Bronchial epithelial cell (primary cell): ENCODE measurements at regions not wholly inside any gene's neighbourhood (a gene's known extent, or its start where the extent isn't known, plus 50 kb on each side); places are given as distances from the start of the nearest gene placed in this dataset.

Experiments used
- DNase-seq: peaks from one replicate; pipeline ENCODE4 v3.0.0-alpha.2; 2010; ENCODE audit warnings: low read depth
- FAIRE-seq: peaks from 2 replicates; lab custom pipeline; 2011; peaks lifted over from hg19 to GRCh38; lab: Jason Lieb, UNC
- H3K27me3 ChIP-seq: 2 replicates; pipeline ENCODE4 v1.5.1; 2011; ENCODE audit warnings: low read length; ENCODE audit not compliant: control insufficient read depth, insufficient read depth
- H3K36me3 ChIP-seq: 2 replicates; pipeline ENCODE4 v1.5.1; 2011; ENCODE audit warnings: low read length; ENCODE audit not compliant: control insufficient read depth, insufficient read depth
- H3K4me3 ChIP-seq: 2 replicates; pipeline ENCODE4 v1.5.1; 2011; ENCODE audit warnings: mild to moderate bottlenecking, low read depth, low read length, control low read depth
- CTCF ChIP-seq: IDR thresholded peaks from 2 replicates; pipeline ENCODE4 v1.5.1; 2011; ENCODE audit warnings: mild to moderate bottlenecking, moderate library complexity, low read length, control low read depth, inconsistent platforms; ENCODE audit not compliant: insufficient read depth, severe bottlenecking

- no peak for TF ChIP-seq CTCF
- Histone ChIP-seq H3K36me3 (no peaks in the 10 kb centered on the region), H3K27me3 (no peaks in the 10 kb centered on the region), H3K4me3 (no peak overlapping the region)
- DNase-seq = peak; percentile 19
- FAIRE-seq = no peak
Observed at GRCh38 chr13:90796474-90796873, 551.0 kb upstream of the MIR17HG start.

- no peak for DNase-seq
- Histone ChIP-seq H3K36me3 (no peaks in the 10 kb centered on the region), H3K4me3 (no peak overlapping the region), H3K27me3 (no peaks in the 10 kb centered on the region)
- FAIRE-seq = no peak
- no peak for TF ChIP-seq CTCF
Observed at GRCh38 chr13:90797335-90797734, 550.2 kb upstream of the MIR17HG start.

- H3K4me3 ChIP-seq = no peak overlapping the region
- DNase-seq (no peak), FAIRE-seq (no peak)
- TF ChIP-seq CTCF = no peak
- H3K27me3 ChIP-seq = no peaks in the 10 kb centered on the region
- no peaks in the 10 kb centered on the region for H3K36me3 ChIP-seq
Observed at GRCh38 chr13:90798381-90798780, 549.1 kb upstream of the MIR17HG start.

- TF ChIP-seq CTCF = no peak
- H3K27me3 ChIP-seq = no peaks in the 10 kb centered on the region
- no peak for FAIRE-seq
- no peaks in the 10 kb centered on the region for H3K36me3 ChIP-seq
- no peak overlapping the region for H3K4me3 ChIP-seq
- no peak for DNase-seq
Observed at GRCh38 chr13:90800082-90800746, 547.3 kb upstream of the MIR17HG start.

- Histone ChIP-seq H3K36me3 (no peaks in the 10 kb centered on the region), H3K4me3 (no peak overlapping the region), H3K27me3 (no peaks in the 10 kb centered on the region)
- TF ChIP-seq CTCF = no peak
- FAIRE-seq (no peak), DNase-seq (no peak)
Observed at GRCh38 chr13:90801621-90802020, 545.9 kb upstream of the MIR17HG start.

GRCh38 chr13:90803210-90803609, 544.3 kb upstream of the MIR17HG start:
- Histone ChIP-seq H3K36me3 (no peaks in the 10 kb centered on the region), H3K27me3 (no peaks in the 10 kb centered on the region), H3K4me3 (no peak overlapping the region)
- FAIRE-seq = no peak
- no peak for TF ChIP-seq CTCF
- no peak for DNase-seq
